K562 (cell line): ENCODE measurements at regions not wholly inside any gene's neighbourhood (a gene's known extent, or its start where the extent isn't known, plus 50 kb on each side); places are given as distances from the start of the nearest gene placed in this dataset.

Experiments
- ATAC-seq: fragments of 200-7000 bp; cut with Tn5 transposase; 3 replicates; pipeline ENCODE4 v1.9.1; 2020; ENCODE audit warnings: moderate library complexity
- BruUV-seq: library from RNA; stranded (reverse); fragments of 400-500 nt; replicated peaks from 2 replicates; lab custom pipeline; 2021; lab: Mats Ljungman, UMichigan
- CTCF ChIA-PET: fragments of 300-600 bp; formaldehyde crosslinking; extraction: SDS; loops from one replicate; lab custom pipeline; 2021; ENCODE audit warnings: low intra/inter-chr PET ratio; lab: Yijun Ruan, JAX
- POLR2A ChIA-PET: fragments of 300-600, 350-650 bp; sonication (Branson Sonifier 250); formaldehyde crosslinking; extraction: SDS; loops from one replicate; lab custom pipeline; 2021; ENCODE audit warnings: antibody characterized with exemption, inconsistent platforms; lab: Yijun Ruan, JAX
- DNase-seq, 4 experiments: peaks; one replicate each; pipeline versions ENCODE4 v3.0.0 to v3.0.0-alpha.2; 2011 to 2018; ENCODE audit warnings: low spot score in 3 of 4, mixed read lengths in 3 of 4; ENCODE audit errors: extremely low read depth in 1 of 4
- FAIRE-seq: peaks from 2 replicates; lab custom pipeline; 2011; peaks lifted over from hg19 to GRCh38; lab: Jason Lieb, UNC
- H2AFZ ChIP-seq: 2 replicates; pipeline ENCODE4 v1.6.0; 2011; ENCODE audit warnings: low read depth, low read length, control low read depth, inconsistent platforms
- H3K27ac ChIP-seq: fragments of 200-600 bp; 3 replicates; pipeline ENCODE4 v1.8.0; 2011; ENCODE audit warnings: low read depth, mild to moderate bottlenecking, control low read depth, inconsistent platforms, low read length, moderate library complexity, mixed read lengths; ENCODE audit errors: extremely low read depth
- H3K27me3 ChIP-seq, 2 experiments: fragments of 300-600 bp in 1 of 2; 2 replicates in 1 of 2; 3 replicates in 1 of 2; pipeline versions ENCODE4 v1.6.0 to v1.8.0; 2011; ENCODE audit warnings: inconsistent platforms in 2 of 2, low read length in 2 of 2, mild to moderate bottlenecking in 1 of 2, mixed read lengths in 1 of 2, moderate library complexity in 1 of 2; ENCODE audit not compliant: control insufficient read depth in 2 of 2, insufficient read depth in 2 of 2
- H3K36me3 ChIP-seq: fragments of 300-600 bp; 3 replicates; pipeline ENCODE4 v1.8.0; 2011; ENCODE audit warnings: mild to moderate bottlenecking, low read length, inconsistent platforms; ENCODE audit not compliant: control insufficient read depth, insufficient read depth
- H3K4me1 ChIP-seq, 2 experiments: fragments of 200-600 bp in 1 of 2; replicated peaks in 1 of 2; 2 replicates in 1 of 2; 3 replicates in 1 of 2; pipeline versions ENCODE4 v1.5.1 to v1.8.0; 2011; ENCODE audit warnings: inconsistent platforms in 2 of 2, low read length in 2 of 2, mild to moderate bottlenecking in 1 of 2, mixed read lengths in 1 of 2, moderate library complexity in 1 of 2; ENCODE audit not compliant: control insufficient read depth in 2 of 2, insufficient read depth in 2 of 2
- H3K4me2 ChIP-seq: 2 replicates; pipeline ENCODE4 v1.6.1; 2011; ENCODE audit warnings: low read length, control low read depth, inconsistent platforms, mixed read lengths; ENCODE audit not compliant: insufficient read depth
- H3K4me3 ChIP-seq: fragments of 200-600 bp; sonication (generic), shearing (Covaris generic); 2 replicates; pipeline ENCODE4 v1.5.1; 2016; ENCODE audit warnings: control low read depth, inconsistent platforms
- H3K79me2 ChIP-seq: fragments of 200-600 bp; 3 replicates; pipeline ENCODE4 v1.8.0; 2011; ENCODE audit warnings: low read length, inconsistent platforms; ENCODE audit not compliant: control insufficient read depth, insufficient read depth
- H3K9ac ChIP-seq, 2 experiments: 2 replicates each; pipeline versions ENCODE4 v1.6.0 to v1.6.1; 2011; ENCODE audit warnings: low read depth in 2 of 2, low read length in 2 of 2, control low read depth in 1 of 2, inconsistent platforms in 1 of 2, mild to moderate bottlenecking in 1 of 2, mixed read lengths in 1 of 2; ENCODE audit not compliant: insufficient read depth in 1 of 2
- H3K9me1 ChIP-seq: one replicate; pipeline ENCODE4 v1.6.0; 2011; ENCODE audit warnings: inconsistent platforms, mild to moderate bottlenecking, low read length, moderate library complexity; ENCODE audit not compliant: control insufficient read depth, insufficient read depth
- H3K9me3 ChIP-seq: replicated peaks from 2 replicates; pipeline ENCODE4 v1.5.1; 2011; ENCODE audit warnings: low read depth, low read length, inconsistent platforms; ENCODE audit not compliant: control insufficient read depth, insufficient read depth
- H4K20me1 ChIP-seq: replicated peaks from 2 replicates; pipeline ENCODE4 v1.6.1; 2011; ENCODE audit warnings: low read length, inconsistent platforms, mixed read lengths; ENCODE audit not compliant: control insufficient read depth, insufficient read depth
- BRCA1 ChIP-seq, 2 experiments: fragments of 450-650 bp in 1 of 2; sonication (generic) in 1 of 2; formaldehyde crosslinking in 1 of 2; IDR thresholded peaks; 2 replicates each; pipeline versions ENCODE4 v1.5.0 to v1.6.1; 2017 to 2020; ENCODE audit warnings: mild to moderate bottlenecking in 1 of 2, missing genetic modification reagents in 1 of 2
- CBX1 ChIP-seq: sonication (generic); IDR thresholded peaks from 2 replicates; pipeline ENCODE4 v1.6.1; 2016; ENCODE audit warnings: antibody characterized with exemption, low read depth, mild to moderate bottlenecking
- DMBX1 ChIP-seq: fragments of 250-450 bp; sonication (Bioruptor Pico); IDR thresholded peaks from 2 replicates; pipeline ENCODE4 v1.8.0; 2022; ENCODE audit warnings: inconsistent platforms, mild to moderate bottlenecking, moderate library complexity, borderline replicate concordance
- MAFG ChIP-seq: fragments of 450-650 bp; conservative IDR thresholded peaks from 2 replicates; pipeline ENCODE4 v1.6.1; 2016; ENCODE audit warnings: missing genetic modification characterization, missing compliant biosample characterization
- MEIS2 ChIP-seq: fragments of 450-650 bp; IDR thresholded peaks from 2 replicates; pipeline ENCODE4 v1.6.1; 2014; ENCODE audit warnings: mild to moderate bottlenecking; ENCODE audit not compliant: partially characterized antibody
- PURB ChIP-seq: sonication (generic); formaldehyde crosslinking; IDR thresholded peaks from 2 replicates; pipeline ENCODE4 v1.9.0; 2021; ENCODE audit warnings: low read depth, mild to moderate bottlenecking, missing genetic modification reagents
- THRAP3 ChIP-seq: fragments of 450-650 bp; IDR thresholded peaks from 2 replicates; pipeline ENCODE4 v1.6.1; 2016; ENCODE audit warnings: mild to moderate bottlenecking, inconsistent platforms, borderline replicate concordance
- ZNF197 ChIP-seq: fragments of 200-800 bp; sonication (Bioruptor generic); IDR thresholded peaks from 2 replicates; pipeline ENCODE4 v1.6.1; 2016; ENCODE audit warnings: low read depth, missing genetic modification characterization, missing compliant biosample characterization
- ZNF253 ChIP-seq: fragments of 250-450 bp; sonication (Bioruptor Pico); conservative IDR thresholded peaks from 2 replicates; pipeline ENCODE4 v1.6.1; 2021; ENCODE audit warnings: mild to moderate bottlenecking
- ZNF354B ChIP-seq: fragments of 250-450 bp; sonication (Bioruptor Pico); IDR thresholded peaks from 2 replicates; pipeline ENCODE4 v1.4.0; 2020
- WGBS: fragments of 100-300 bp; shearing (Covaris generic); methylation state at CpG from one replicate; pipeline ENCODE4 v1.1.6; 2016; ENCODE audit warnings: low coverage, mixed read lengths; ENCODE audit not compliant: insufficient coverage; ENCODE audit errors: missing lambda C conversion rate; 5-methylcytosine and 5-hydroxymethylcytosine counted together
- in situ Hi-C: fragments of 300-500 bp; cut with MboI; formaldehyde crosslinking; loops from 4 replicates; pipeline ENCODE4 v1.15.0; 2018; ENCODE audit warnings: inconsistent platforms, mixed read lengths
- intact Hi-C: fragments of 100-400 bp; cut with micrococcal nuclease; formaldehyde crosslinking; loops from 2 replicates; pipeline ENCODE4 v1.14.2; 2022
- TF ChIP-seq, protein P1 (sequence below): fragments of 150-350 bp; IDR thresholded peaks from 2 replicates; pipeline ENCODE4 v1.6.1; 2014; ENCODE audit warnings: low read depth, mild to moderate bottlenecking, low read length, borderline replicate concordance

DNA sequence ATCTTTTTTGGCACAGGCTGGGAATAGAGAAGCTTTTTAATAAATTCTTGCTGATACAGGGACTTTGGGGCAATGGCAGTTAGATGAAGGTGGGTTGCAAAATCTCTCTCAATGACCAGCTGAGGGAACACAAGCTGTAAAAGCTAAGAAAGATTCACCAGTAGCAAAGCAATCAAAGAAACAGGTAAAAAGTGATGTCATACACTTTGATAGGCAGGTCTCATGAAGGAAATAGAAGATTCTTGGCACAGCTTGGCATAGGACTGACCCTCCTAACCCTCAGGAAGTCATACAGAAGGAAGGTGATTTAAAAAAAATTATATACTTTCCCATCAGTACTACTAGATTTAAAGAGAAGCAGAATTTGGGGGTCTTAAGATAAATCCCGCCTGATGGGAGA lies 263.6 kb downstream of the LPIN1 start:
- Histone ChIP-seq H3K4me2 (no peak overlapping the region), H4K20me1 (no peaks in the 10 kb centered on the region), H3K27ac (no peak overlapping the region), H3K27me3 (no peaks in the 10 kb centered on the region), H3K9me1 (no peaks in the 10 kb centered on the region), H3K4me1 (no peaks in the 10 kb centered on the region; a peak in 2 of 5 replicates), H2AFZ (no peak overlapping the region), H3K79me2 (no peaks in the 10 kb centered on the region), H3K36me3 (no peaks in the 10 kb centered on the region), H3K9me3 (no peaks in the 10 kb centered on the region), H3K4me3 (no peak overlapping the region), H3K9ac (no peak overlapping the region)
- CTCF ChIA-PET, result no interaction called here
- TF ChIP-seq MEIS2 (no peak), PURB (CRISPR knock-in tag) (no peak), MAFG (tag) (no peak), ZNF354B (CRISPR knock-in tag) (no peak), ZNF197 (CRISPR knock-in tag) (no peak), ZNF253 (no peak), DMBX1 (CRISPR knock-in tag) (no peak), BRCA1 (IDR thresholded peaks at IDR 0.05) (no peak), BRCA1 (CRISPR knock-in tag; IDR thresholded peaks at IDR 0.05) (no peak), CBX1 (no peak), THRAP3 (no peak)
- TF ChIP-seq, protein P1, sequence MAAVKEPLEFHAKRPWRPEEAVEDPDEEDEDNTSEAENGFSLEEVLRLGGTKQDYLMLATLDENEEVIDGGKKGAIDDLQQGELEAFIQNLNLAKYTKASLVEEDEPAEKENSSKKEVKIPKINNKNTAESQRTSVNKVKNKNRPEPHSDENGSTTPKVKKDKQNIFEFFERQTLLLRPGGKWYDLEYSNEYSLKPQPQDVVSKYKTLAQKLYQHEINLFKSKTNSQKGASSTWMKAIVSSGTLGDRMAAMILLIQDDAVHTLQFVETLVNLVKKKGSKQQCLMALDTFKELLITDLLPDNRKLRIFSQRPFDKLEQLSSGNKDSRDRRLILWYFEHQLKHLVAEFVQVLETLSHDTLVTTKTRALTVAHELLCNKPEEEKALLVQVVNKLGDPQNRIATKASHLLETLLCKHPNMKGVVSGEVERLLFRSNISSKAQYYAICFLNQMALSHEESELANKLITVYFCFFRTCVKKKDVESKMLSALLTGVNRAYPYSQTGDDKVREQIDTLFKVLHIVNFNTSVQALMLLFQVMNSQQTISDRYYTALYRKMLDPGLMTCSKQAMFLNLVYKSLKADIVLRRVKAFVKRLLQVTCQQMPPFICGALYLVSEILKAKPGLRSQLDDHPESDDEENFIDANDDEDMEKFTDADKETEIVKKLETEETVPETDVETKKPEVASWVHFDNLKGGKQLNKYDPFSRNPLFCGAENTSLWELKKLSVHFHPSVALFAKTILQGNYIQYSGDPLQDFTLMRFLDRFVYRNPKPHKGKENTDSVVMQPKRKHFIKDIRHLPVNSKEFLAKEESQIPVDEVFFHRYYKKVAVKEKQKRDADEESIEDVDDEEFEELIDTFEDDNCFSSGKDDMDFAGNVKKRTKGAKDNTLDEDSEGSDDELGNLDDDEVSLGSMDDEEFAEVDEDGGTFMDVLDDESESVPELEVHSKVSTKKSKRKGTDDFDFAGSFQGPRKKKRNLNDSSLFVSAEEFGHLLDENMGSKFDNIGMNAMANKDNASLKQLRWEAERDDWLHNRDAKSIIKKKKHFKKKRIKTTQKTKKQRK, result no peak
- intact Hi-C loops, result no loop called here
- POLR2A ChIA-PET, result interaction anchor here (1.2 to 1.6 kb wide), 2 partner anchors 10 to 11 kb away, joined by 3 to 5 read pairs; no protein-coding TSS in a partner anchor
- DNase-seq (no peak), ATAC-seq (no peak), FAIRE-seq (no peak)
- BruUV-seq, result no TSS peak
- in situ Hi-C loops, result no loop called here
- WGBS, result 80% methylated on average over 1 of the region's 1 CpG
